ENCODE measurements at regions not wholly inside any gene's neighbourhood (a gene's known extent, or its start where the extent isn't known, plus 50 kb on each side); places are given as distances from the start of the nearest gene placed in this dataset.

DNA sequence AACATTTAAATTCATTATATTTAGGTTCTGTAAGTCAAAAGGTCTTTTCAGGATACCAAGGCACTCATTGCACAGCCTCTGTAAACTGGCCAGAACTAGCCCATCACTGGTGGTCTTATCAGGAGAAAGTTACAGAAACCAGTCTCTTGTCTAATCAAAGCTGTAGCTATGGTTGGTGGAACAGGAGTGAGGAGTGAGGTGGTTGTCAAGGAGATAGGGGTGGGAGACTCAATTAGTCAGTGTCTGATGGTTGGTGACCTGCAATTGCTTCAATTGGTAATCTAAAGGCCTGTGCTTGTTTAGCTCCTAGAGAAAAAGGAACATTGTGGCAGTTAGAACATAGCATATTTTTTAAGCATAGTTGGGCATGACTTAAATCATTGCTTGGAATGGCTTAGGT lies 458.6 kb upstream of the CDH2 start:
- DNase-seq, result no peak

DNA sequence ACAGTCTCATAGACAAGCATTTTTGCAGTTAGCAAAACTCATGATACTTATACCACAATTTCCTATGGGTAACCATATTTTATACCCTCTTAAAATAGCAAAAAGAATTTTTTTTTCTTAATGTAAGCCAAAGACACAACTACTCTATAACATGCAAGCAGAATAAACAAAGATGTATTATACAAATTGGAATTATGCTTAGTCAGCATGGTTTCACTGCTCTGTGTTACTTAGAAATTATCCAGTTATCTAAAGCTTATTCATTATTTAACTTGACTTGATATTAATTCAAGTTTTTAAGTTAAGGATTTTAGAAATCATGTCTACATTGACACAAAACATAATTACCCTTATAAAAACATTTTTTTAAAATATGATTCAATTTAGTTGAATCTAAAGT lies 449.8 kb upstream of the CDH2 start:
- no peak for DNase-seq

DNA sequence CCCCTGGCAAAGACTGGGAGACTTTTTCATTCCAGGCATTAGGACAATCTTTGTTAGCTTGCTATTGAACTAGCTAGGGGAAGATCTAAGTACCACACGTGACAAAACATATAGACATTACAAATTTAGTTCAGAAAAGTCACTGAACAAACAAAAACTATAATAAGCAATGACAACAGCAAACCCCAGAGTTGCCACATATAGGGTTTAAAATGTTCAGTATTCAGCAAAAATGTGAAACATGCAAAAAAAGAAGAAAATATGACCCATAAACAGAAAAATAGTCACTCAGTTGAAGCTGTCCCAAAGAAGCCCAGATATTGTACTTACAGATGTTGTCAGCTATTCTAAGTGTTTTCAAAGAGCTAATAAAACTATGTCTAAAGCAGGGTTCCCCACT lies 431.1 kb upstream of the CDH2 start:
- no peak for DNase-seq

DNA sequence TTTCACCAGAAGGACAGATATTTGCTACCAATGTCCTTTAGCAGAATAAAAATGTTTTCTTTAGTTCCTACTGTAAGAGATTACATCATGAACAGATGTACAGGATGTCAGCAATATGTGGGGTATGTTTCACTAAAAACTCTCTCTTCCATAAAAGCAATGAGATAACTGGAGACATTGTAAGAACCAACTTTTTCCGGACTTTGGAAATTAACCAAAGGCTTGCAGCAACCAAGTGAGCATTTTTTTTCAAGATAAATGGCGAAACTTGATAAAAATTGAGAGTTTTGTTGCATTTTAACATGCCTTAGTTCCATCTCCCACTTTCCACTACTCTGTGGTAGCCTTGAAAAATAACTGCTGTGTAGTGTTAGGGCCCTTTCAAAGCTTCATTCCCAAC lies 429.8 kb upstream of the CDH2 start:
- no peak for DNase-seq

DNA sequence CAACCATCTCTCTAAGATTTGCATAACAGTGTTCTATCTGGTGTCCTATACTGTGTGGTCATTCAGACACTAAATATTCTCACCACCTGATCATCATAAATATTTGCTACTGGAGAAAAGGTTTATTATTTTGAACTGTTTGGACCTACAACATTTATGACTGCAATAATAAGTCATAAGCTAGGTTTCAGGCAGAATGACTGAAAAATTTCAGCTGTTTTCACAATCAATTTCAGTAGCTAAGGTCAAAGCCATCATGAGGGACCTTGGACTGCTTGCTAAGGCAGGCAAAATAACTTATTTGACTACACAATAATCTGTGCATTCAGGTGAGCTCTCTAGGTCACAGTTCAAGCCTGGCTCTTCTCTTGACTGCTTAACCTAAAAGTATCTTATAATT lies 425.5 kb upstream of the CDH2 start:
- DNase-seq, result no peak

DNA sequence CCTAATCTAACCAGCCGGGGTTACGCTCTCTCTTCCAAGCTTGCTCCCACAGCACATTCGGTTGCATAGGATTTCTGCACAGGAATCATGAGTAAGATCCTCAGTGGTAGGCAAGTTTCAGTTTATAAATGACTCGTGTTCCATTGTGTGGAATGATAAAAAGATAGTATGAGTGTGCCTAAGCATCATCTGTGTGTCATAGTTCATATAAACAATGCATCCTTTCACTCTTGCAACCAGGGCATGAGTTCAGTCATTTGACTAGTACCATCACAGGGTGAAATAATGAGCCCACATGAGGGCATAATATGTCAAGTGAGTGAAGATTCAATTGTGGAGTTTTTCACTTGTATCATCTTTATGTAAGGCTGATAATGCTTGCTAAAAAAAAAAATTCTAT lies 417.1 kb upstream of the CDH2 start:
- DNase-seq, result no peak

DNA sequence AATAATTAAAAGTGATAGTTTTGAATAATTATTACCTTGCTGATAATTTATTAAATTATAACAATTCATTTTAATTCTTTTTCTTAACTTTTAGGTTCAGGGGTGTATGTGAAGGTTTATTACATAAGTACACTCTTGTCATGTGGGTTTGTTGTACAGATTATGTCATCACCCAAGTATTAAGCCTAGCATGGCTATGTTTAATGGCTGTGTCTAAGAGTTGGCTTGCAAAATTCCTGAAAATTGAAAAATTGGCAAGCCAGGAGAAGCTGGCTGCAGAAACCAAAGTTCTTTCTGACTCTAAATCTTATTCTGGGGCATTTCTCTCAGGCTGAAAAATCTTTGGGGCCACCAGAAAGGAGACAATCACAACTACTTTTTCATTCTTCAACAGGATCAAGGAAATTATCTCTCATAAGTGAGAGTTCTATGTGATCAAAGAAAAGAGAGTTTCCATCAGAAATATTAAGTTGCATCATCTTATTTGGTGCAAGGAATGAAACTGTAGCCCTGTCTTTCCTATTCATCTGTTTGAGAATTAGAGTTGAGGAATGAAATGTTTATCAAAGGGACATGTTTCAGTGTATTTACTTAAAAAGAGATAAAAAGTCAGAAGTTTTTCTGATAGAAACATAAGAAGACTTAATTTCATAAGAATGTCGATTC lies 412.1 kb upstream of the CDH2 start:
- DNase-seq, result no peak

DNA sequence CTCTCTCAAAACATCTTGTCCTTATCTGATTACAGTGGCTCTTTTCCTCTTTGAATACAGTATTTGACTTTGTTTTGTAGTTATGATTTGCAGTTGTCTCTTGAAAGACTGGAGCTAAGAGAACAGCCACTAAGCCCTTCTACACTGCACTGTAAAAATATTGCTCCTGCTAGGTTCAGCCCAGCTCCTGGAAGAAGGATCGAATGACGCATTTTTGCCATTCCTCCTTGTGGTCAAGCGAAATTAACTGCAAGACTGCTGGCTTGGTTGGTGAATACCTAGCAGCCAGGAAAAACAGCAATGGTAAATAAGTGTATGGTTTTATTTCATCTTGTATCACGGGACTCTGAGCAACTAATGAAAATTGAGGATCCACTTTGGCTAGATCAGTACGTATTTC lies 407.8 kb upstream of the CDH2 start:
- no peak for DNase-seq

DNA sequence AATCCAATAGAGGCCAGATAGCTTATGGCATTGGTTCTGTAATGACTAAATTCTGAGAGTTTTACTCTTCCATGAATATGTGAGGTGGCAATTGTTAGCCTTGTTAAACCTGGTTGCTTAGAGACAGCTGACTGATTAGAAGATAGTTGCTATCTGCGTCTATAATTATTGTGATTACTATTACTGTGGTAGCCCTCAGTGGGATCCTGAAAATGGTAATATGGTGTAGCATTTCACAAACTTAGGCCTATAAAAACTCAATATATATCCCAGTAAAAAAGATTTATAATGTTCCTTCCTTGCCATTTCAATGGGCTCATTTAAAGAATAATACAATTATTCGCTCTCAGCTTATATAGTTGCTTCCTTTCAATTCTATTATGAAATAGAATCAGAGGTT lies 405.8 kb upstream of the CDH2 start:
- DNase-seq, result no peak

DNA sequence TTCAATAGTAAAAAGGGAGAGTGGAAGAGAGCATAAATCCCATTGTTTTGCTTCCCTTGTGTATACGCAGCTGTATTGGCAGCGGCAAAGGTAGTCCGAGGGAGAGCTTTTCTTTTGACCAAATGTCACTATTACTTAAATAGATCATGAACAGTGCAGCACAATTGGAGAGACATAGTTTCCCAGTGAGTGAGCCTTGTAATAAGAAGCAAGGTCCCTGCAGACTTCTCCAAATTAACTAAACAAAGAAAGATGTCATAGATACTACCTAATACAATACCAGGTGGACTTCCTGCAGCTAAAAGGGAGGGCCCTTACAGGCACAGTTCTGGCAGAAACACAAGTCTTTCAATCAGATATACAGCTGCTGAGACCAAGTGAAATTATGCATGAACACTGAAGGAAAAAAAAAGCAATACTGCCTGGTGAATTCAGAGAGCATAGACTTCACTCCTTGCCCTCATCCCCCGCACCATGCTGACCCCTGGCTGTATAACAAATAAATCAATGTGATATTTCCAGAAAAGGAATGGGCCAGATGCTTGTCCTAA lies 404.7 kb upstream of the CDH2 start:
- DNase-seq, result no peak

DNA sequence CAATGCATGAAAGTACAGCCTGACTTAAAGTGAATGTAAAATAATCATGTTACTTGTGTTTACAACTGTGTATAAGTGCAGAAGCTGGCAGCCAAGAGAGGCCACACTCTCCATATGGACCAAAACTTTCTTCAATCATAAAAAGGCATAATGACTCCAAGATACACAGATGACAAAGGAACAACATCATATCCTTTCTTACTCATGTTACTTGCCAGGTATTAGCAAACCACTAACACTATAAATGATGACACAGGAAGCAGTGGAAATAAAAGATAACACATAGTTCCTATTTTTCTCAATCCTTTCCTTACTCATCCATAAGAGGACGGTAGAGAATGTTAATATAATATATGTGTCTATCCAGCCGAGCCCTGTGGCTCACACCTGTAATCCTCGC lies 400.0 kb upstream of the CDH2 start:
- no peak for DNase-seq

DNA sequence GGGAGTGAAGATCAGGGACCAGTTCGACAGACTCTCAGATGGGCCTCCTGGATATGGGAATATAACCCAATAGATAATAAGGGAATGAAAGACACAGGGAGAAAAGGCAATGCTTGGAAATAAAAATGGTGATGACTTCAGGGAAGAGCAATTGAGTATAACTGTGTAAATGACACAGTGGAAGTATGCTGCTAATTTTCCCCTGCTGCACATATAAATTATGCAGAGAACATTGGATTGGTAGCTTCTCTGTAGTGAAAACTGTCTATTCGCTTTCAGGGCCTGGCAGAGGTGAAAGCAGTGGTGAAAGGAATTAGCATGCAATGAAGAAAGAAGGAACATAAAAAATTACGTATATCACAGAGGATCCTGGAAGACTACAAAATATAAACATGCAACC lies 398.2 kb upstream of the CDH2 start:
- no peak for DNase-seq

DNA sequence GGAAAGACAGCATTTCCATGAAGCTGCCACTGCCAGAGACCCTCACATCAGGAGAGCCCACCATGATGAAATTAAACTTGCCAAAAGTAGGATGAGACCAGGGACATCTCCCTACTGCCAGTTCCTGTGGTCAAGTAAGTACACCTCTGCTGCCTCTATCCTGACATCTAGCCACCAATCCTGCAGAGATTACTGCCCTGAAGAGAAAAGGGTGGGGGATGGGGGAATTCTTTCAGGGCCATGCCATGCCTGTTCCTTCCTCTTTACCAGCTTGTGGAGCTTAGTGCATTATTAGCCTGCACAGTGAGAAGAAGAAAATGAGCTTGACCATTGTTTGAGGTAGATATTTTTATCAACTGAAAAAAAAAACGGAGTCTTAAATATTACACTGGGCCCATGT lies 397.2 kb upstream of the CDH2 start:
- DNase-seq, result no peak

DNA sequence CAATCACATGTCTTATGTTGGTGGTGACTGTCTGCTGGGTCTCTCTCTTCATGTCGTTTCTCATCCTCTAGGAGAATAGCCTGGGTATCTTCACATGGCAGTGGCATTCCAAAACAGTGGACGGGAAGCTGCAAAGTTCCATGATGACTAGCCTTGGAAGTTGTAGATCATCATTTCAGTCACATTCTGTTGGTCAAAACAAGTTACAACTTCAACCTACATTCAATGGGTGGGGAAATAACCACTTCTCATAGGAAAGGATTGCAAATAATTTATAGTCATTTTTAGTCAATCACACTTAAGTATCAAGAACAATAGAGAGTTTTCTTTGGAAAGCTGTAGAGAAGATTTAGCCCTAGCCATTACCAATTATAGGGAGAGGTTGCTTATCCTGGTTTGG lies 395.0 kb upstream of the CDH2 start:
- no peak for DNase-seq

DNA sequence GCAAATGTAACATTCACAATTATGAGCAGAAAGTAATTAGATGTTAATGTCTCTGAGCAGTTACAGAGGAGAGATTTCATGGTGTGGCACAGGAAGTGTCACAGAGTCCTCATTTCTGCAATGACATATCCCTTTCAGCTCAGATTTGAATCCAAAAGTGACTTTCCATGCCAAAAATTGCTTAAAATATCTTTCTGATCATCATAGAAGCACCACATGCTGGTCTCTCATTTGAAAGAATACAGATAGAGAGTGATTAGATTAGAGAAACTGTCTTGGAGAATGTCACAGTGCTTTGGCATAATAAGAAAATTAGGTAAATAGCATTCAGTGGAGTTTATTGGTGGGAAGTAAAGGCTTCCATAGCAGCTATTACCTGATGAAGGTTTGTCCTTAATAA lies 383.4 kb upstream of the CDH2 start:
- no peak for DNase-seq

DNA sequence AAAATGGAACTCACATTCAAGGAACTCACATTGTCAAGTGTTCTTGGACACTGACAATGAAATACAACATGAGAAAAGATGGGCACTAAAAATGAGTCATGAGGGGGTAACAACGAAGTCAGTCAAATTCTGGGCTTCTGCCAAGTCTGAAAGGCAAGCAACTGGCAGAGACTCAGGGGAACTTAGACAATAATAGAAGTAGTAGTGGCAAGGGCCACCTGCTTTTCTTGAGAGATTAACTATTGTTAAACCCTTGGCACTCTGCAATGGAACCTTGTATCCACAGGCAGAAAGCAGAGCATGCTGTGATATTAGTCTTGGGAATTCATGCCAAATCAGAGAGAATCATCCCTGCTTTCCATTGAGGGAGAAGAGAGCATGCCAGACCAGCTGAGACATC lies 382.6 kb upstream of the CDH2 start:
- DNase-seq, result no peak

DNA sequence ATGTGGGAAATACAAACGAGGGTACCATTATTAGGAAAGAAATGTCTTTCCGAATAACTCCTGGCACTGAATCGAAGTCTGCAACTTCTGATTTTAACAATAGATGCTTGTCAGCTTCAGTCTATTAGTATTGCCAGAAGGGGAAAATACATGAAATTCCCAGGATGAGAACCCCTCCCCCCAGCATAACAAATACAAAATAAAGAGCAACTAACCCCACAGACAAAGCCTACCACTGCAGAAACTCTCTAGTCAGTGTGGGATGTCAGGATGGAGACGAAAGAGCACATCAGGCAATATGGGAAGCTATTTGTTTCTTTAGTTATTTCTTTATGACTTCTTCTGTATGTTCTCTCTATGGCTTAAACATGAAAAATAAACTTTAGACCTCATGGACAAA lies 365.0 kb upstream of the CDH2 start:
- DNase-seq, result no peak

DNA sequence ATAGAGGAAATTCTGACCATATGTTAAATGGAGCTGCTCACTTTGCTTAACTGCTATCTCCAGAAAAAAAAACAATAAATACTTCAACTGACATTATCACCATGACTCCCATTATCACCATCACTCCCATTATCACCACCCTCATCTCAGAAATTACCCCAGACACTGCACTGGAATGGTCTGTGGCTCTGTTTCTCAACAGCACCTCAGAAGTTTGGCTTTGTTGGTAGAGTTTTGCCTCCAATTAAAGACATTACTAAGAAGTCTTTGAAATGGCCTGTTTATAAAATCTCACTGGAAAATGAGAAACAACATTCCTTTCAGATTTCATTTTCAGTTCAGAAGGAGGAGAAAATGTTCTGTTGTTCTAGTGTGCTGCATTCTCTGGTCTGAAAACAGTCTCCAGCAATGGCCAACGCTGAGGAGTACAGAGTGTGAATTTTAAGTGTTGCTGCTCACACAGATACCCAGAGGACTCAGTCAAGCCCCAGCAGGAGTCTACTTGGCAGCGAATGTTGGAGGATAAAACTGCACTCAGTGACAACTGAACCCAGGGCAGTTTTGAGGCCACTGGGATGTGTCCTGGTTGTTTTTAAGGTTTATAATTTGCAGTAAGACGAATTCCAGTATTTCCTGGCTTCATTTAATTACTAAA lies 364.5 kb upstream of the CDH2 start:
- no peak for DNase-seq

DNA sequence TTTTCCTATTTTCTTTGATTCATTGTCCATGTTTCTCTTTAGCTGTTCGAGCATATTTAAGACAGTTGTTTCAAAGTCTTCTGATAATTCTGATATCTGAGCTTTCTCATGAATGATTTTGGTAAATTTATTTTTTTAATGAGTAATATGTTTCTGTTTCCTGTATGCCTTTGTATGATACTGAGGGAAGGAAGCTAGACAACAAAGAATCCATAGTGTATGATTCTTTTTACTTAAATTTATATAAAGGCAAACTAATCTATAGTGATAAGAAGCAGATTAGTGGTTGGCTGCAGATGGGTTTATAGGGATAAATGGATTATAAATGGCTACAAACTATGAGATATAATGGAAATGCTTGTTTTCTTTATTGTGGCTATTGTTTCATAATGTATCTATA lies 352.7 kb upstream of the CDH2 start:
- no peak for DNase-seq

DNA sequence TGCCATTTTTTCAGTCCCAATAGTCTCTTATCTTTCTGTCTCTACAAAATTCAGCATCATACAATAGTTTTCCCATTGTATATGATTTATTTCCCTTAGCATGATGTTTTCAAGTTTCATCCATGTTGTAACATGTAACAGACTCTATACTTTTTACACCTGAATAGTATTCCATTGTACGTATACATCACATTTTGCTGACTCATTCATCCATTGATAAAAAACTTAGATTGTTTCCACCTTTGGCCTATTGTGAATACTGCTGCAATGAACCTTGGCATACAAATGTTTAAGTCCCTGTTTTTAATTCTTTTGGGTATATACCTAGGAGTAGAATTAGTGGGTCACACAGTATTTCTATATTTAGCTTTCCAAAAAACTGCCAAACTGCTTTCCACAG lies 349.3 kb upstream of the CDH2 start:
- DNase-seq, result no peak

DNA sequence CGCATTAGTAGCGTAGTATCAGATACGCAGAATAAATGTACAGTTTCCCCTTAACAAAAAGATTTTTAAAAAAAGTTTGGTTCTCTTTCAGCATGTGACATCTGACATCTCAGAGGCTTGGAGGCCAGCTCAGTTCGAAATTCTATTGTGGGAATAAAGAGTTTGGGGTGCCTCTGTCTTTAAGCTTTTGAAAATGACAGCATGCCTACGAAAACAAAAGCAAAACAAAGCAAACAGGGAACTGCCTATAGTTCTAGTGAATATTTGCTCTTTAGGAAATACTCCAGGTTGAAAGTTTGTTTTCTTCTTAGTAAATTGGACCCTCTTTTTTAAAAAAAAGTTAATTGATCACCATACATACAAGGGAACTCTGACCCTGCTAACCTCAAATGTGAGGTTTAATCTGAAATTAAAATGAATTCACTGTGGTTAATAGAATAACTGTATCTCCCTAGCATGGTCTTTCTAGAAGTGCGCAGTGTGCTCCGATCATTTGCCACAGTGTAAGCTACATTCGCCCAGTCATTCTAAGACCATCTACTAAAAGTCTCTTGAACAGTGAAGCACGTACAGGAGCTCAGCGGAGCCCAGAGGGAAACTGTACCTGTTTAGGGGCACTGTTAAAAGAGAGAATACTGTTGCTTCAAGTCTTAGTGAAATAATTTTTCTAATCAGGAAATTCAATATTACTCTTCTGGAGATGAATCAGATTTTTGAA lies 347.0 kb upstream of the CDH2 start:
- DNase-seq, result no peak

DNA sequence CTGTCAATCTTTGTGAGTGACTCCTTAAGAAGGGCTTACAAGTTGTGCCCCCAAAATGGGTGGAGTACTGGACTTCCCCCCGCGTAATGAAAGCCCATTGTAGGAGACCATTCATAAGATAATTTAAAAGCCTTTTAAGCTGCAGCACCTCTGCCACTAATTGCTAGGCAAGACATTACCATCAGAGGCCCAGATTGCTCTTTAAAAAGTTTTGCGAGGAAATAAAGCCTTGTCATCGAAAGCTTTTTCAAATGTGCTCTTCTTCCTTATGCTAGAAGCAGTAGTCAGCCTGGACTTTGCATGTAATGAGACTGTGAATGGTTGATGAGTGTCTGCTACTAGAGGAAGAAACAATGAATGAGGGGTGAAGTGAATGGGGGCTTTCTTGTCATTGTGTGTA lies 345.3 kb upstream of the CDH2 start:
- no peak for DNase-seq

DNA sequence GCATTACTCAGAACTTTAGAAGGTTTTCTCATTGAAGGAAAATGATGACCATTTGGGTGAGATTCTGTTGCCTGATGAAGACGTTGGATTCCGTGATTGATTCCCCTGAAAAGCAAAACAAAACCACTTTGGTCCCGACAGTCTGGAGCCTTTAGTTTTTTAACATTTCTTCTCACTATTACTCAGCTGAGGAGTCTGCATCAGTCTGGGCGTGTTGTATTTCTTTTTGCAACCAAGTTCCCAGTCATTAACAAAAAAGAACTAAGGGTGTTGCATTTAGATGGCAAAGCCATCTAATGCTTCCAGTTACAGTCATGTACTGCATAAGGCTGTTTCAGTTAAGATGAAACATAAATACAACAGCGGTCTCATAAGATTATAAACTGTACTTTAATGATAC lies 343.1 kb upstream of the CDH2 start:
- DNase-seq, result no peak

DNA sequence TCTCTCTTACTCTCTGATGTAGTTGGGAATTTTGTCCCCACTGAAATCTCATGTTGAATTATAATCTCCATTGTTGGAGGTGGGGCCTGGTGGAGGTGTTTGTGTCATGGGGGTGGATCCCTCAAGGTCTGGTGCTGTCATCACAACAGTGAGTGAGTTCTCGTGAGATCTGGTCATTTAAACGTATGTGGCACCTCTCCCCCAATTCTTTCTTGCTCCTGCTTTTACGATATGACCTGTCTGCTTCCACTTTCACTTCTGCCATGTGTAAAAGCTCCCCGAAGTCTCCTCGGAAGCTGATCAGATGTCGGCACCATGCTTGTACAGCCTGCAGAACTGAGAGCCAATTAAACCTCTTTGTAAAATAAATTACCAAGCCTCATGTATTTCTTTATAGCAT lies 337.8 kb upstream of the CDH2 start:
- no peak for DNase-seq

Measured in CD4-positive, alpha-beta T cell treated with Interleukin-15 for 1 hour (primary cell).